M059J (cell line): ENCODE measurements at regions not wholly inside any gene's neighbourhood (a gene's known extent, or its start where the extent isn't known, plus 50 kb on each side); places are given as distances from the start of the nearest gene placed in this dataset.
"Not testable (repeated sequence)": the region's sequence is repeated elsewhere in the genome, so short reads cannot be mapped to it uniquely, and the experiment has no call there.

ENCODE experiments used
- DNase-seq: peaks from one replicate; pipeline ENCODE4 v3.0.0-alpha.2; 2012; ENCODE audit warnings: low read depth

GRCh38 chr3:144820232-144820631 is 848.6 kb downstream of the DIPK2A start:
- DNase-seq: not testable (repeated sequence)

- no peak for DNase-seq
Measured at GRCh38 chr3:144820726-144821125, 849.1 kb downstream of the DIPK2A start.

- DNase-seq: no peak
Measured at GRCh38 chr3:144821583-144821982, 850.0 kb downstream of the DIPK2A start.

GRCh38 chr3:144822671-144823070 is 851.0 kb downstream of the DIPK2A start:
- DNase-seq: no peak

- DNase-seq: no peak
Measured at GRCh38 chr3:144831955-144832716, 860.5 kb downstream of the DIPK2A start.

- DNase-seq: no peak
Measured at GRCh38 chr3:144839991-144840390, 868.4 kb downstream of the DIPK2A start.

GRCh38 chr3:144840866-144841265 is 869.2 kb downstream of the DIPK2A start:
- no peak for DNase-seq

- peak; percentile 18 for DNase-seq
Measured at GRCh38 chr3:144843099-144843498, 871.5 kb downstream of the DIPK2A start.

- DNase-seq: no peak
Measured at GRCh38 chr3:144852999-144853398, 881.4 kb downstream of the DIPK2A start.

GRCh38 chr3:144854020-144854419 is 882.4 kb downstream of the DIPK2A start:
- not testable (repeated sequence) for DNase-seq

GRCh38 chr3:144859161-144859560 is 887.5 kb downstream of the DIPK2A start:
- no peak for DNase-seq

- no peak for DNase-seq
Measured at GRCh38 chr3:144864646-144865045, 893.0 kb downstream of the DIPK2A start.

GRCh38 chr3:144865948-144866347 is 894.3 kb downstream of the DIPK2A start:
- DNase-seq: no peak

- DNase-seq: no peak
Measured at GRCh38 chr3:144866476-144866875, 894.9 kb downstream of the DIPK2A start.

GRCh38 chr3:144868506-144868905 is 896.9 kb downstream of the DIPK2A start:
- DNase-seq: no peak

GRCh38 chr3:144873066-144873465 is 901.4 kb downstream of the DIPK2A start:
- DNase-seq: no peak

GRCh38 chr3:144875211-144875610 is 903.6 kb downstream of the DIPK2A start:
- peak; percentile 11 for DNase-seq

- DNase-seq: no peak
Measured at GRCh38 chr3:144877356-144877755, 905.7 kb downstream of the DIPK2A start.

- DNase-seq: no peak
Measured at GRCh38 chr3:144879701-144880100, 908.1 kb downstream of the DIPK2A start.

GRCh38 chr3:144893980-144894379 is 922.4 kb downstream of the DIPK2A start:
- DNase-seq: no peak

- DNase-seq: no peak
Measured at GRCh38 chr3:144894576-144894975, 923.0 kb downstream of the DIPK2A start.

GRCh38 chr3:144900366-144900765 is 928.7 kb downstream of the DIPK2A start:
- DNase-seq: no peak

GRCh38 chr3:144907581-144907980 is 936.0 kb downstream of the DIPK2A start:
- DNase-seq: not testable (repeated sequence)

- DNase-seq: no peak
Measured at GRCh38 chr3:144912968-144913367, 941.3 kb downstream of the DIPK2A start.
